M059J (cell line): ENCODE measurements at regions not wholly inside any gene's neighbourhood (a gene's known extent, or its start where the extent isn't known, plus 50 kb on each side); places are given as distances from the start of the nearest gene placed in this dataset.
"Not testable (repeated sequence)": the region's sequence is repeated elsewhere in the genome, so short reads cannot be mapped to it uniquely, and the experiment has no call there.

Experiments
- DNase-seq: peaks from one replicate; pipeline ENCODE4 v3.0.0-alpha.2; 2012; ENCODE audit warnings: low read depth

DNA sequence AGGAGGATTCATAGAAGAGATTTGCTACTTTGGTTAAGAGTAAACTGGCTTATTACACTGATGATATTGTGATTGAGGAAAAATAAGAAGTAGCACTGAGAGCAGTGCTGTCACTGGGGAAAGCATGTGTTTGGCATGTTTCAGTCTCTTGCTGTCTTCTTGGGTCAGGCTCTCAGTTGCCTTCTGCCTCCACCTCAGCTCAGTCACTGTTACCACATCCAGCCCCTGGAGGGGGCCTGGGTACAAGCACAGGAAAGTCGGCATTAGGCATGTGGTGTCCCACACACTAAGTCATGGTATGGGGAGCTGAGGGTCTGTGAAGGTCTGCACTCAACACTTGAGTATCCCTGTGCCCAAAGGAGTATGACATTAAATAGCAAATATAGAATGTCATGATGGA, 958.3 kb upstream of the CDH9 start:
- no peak for DNase-seq

DNA sequence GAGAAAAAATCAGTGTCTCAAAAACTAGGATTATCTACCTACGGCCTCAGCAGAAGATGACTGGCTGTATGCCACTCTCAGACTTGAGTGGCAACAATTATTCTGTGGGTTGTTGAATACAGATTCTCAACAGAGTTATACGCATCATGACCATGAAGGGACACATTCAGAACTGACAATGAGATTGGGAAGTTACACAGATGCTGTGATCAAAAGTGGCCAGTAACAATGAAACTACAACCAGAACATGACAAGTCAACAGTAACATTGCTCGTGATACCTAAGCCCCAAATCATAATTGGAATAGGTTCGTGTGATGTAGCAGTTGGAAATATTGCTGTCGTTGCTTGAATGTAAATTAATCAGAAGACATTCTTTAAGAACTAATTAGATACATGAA, 957.5 kb upstream of the CDH9 start:
- no peak for DNase-seq

DNA sequence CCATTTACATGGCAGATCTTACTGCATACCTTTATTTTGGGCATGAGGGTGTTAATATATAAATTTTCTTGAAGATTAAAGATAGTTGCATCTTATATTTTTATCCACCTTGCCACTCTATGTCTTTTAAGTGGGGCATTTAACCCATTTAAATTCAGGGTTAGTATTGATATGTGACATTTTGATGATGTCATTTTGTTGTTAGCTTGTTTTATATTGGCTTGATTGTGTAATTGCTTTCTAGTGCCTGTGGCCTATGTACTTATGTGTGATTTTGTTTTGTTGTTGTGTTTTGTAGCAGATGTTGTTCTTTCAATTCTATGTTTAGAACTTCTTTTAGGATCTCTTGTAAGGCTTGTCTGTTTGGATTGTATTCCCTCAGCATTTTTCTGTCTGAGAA, 939.9 kb upstream of the CDH9 start:
- DNase-seq = no peak

DNA sequence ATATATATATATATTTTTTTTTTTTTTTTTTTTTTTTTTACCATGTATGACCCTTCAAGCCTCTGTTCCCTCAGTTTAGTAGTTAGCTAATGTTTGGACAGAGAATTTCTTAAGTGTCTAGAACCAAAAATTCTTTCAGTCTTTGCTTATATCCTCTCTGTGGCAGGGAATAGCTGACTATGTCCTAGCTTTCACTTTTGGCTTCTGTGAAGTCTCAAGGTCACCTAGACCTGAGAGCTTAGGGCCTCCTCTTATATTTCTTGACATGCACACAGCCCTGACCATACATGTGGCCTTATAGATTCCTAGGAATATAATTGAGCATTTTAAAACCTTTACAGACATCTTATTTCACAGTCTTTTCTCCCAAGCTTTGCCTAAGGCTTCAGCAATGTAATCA, 930.8 kb upstream of the CDH9 start:
- DNase-seq = peak; percentile 2

DNA sequence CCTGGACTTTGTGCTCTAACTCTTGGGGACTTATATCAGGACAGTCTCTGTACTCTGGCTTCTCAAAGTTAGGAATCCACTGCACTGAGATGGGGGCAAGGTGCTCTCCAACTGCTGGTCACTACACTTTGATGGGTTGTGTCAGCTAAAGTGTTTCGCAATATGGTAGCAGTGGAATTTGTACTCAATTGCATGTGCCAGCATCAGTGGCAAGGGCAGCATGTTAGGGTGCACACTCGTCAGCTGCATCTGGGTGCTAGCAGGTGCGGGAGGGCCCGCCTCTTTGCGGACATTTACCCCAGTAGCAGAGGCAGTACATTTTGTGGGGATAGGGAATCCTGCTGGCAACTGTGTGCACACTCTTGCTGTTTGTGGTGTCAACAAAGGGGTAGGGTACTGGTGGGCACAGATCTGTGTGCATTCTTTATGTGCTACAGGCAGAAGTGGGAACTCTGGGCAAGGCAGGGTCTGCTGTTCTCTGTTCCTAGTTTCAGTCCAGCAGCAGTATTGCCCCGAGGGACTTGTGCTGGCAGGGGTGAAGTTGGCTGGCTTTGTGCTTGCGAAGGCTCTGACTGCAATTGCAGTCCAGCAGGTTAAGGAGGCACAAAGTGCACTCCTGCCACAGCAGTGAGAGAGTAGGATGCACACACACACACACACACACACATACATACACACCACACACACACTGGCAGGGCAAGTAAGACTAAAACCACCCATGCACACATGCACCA, 924.8 kb upstream of the CDH9 start:
- DNase-seq = no peak

DNA sequence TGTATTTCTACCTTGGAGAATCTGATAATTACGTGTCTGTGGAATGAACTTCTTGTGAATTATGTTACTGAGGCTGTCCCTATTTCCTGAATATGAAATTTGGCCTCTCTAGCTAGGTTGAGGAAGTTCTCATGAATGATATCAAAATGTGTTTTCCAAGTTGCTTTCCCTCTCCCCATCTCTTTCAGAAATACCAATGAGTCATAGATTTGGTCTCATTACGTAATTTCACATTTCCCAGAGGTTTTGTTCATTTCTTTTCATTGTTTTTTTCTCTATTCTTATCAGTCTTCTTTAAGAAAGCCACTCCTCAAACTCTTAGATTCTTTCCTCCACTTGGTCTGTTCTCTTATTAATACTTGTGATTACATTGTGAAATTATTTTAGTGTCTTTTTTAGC, 923.8 kb upstream of the CDH9 start:
- DNase-seq = peak; percentile 18

DNA sequence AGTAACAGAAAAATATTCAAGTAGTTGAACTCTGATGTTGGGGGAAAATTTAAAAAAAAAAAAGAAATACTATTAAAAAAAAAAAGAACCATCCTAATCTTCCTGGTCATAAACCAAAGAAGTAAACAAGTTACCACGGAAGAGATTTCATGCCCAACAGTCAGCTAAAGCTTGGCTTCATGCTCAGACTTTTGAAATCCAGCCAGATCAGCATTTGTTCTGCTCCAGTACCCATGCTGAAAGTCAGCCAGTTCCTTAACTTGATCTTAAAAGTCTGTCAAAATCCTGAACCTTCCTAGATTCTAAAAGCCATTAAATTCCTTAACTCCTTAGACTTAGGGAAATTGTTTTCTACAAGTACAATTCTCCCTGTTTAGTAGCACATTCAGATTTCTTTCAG, 908.7 kb upstream of the CDH9 start:
- DNase-seq = peak; percentile 71

DNA sequence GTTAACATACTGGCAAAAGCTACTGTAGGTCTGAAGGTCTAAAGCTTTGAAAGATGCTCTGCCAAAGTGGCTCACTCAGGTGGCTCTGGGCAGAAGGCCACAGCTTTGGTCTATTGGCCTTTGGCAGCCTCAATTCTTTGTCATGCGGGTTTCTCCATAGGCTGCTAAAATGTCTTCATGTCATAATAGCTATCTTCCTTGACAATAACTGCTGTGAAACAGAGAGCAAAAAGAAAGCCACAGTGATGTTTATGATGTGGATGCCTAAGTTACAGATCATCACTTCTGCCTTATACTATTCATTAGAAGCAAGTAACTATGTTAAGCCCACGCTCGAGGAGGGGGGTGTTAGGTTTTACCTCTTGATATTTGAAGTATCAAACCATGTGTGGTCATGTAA, 906.1 kb upstream of the CDH9 start:
- peak; percentile 63 for DNase-seq

DNA sequence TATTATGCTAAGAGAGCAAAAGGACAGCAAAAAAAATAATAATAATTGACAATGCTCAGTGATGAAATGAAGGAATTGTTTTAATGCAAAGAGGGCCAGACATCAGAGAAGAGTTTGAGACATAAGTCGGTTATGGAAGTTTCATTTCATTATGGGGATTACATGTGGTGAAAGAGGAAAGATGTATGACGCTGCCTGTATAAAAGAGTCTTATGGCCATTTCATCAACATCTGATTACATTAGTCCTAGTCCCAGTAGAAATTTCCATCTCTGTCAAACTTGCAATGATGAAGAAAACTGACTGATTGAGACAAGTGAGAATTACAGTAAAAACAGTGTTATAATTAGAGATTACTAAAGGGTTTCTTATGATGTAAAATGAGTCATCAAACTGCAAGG, 900.6 kb upstream of the CDH9 start:
- no peak for DNase-seq

DNA sequence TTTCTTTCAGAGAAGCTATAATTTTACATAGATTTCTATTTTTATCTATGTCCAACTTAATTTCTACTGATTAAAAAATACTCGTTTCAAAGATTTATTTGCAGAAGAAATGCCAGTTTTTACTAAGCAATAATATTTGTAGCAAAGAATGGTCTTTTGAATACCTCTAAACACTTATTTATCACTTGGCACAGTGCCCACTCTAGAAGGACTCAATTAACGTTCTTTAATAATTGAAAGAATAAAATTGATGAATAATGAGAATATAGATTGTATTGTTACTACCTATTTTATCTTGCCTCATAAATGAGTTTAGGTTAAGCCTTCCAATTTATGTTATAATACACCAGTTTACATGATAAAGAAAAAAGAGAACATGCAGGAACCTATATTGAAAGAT, 889.7 kb upstream of the CDH9 start:
- no peak for DNase-seq

DNA sequence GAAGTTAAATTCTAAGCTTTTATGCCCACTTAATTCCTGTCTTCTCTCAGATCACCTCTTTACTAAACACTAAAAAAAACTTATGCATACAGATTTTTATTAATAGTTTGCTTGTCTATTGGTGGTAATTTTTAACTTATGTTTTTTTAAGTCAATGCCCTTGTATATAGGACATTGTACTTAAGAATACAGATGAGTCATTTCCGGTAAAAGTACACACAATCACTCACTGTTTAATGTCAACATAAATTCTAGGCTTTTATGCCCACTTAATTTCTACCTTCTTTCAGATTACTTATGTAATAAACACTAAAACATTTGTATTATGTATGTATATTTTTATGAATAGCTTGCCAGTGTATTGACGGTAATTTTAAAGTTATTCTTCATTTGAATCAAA, 872.8 kb upstream of the CDH9 start:
- DNase-seq = no peak

DNA sequence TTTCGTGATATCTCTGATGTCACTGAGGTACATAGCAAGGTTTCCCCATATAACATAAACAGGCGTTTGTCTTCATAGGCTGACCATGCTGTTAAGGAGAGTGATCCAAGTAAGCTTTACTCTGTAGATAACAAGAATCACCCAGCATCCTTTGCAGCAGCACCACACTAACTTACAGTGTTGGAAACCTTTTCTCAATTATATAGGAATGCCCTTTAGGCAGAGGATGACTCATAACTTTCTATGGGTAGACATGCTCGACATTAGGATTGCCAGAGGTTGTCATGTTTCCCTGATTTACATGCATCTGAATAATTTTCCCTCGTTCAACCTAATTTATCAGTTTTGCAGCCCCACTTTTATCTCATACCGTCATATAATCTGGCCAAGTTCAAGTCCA, 870.0 kb upstream of the CDH9 start:
- no peak for DNase-seq

DNA sequence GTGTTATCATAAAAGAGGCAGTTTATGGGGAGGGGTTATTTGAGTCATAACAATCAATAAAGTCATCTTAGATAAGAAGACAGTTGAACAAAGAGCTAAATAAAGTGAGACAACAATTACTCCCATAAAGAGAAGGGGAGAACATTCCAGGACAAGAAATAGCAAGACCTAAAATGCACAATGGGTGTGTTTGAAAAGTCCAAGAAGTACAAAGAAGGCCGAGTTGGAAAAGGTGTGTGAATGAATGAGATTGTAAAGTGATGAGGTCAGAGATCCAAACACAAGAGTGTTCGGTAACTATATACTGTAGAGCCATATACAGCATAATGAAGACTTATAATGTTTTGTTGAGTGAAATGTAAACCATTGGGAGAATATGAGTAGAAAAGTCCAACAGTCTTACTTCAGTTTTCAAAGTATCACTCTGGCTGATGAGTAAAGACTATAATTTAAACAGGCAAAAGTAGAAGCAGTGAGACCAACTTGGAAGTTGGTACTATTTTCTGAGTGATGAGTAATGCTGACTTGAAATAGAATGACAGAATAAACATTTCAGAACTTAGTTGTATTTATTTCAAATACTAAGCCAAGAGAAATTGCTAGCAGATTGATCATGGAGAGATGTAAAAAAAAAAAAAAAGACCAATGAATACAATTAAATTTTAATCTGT, 868.7 kb upstream of the CDH9 start:
- peak; percentile 30 for DNase-seq

DNA sequence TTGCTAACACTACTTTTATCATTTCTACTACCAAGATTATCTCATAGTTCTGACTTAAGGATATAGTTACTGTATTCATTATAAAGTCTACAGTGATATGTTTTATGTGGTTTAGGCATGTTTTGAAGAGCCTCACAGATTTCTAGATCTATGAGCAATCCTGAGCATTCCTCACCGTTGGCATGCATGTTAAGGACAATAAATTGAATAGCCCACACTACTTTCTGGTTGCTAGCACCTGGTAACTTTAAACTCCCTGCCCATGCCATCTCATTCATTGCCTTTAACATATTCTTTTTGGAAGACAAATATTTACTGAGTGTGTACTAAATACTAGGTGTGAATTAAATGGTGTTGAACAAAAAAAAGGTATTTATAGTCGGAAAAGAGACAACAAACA, 868.1 kb upstream of the CDH9 start:
- DNase-seq = peak; percentile 9

DNA sequence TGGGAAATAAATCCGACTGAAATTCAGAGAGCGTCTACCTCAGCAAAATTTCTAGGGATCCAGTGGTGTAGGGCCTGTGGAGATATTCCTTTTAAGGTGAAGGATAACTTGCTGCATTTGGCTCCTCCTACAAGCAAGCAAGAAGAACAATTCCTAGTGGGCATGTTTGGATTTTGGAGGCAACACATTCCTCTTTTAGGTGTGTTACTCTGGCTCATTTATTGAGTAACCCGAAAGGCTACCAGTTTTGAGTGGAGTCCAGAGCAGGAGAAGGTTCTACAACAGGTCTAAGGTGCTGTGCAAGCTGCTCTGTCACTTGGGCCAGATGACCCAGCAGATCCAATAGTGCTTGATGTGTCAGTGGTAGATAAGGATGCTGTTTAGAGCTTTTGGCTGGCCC, 862.4 kb upstream of the CDH9 start:
- no peak for DNase-seq

DNA sequence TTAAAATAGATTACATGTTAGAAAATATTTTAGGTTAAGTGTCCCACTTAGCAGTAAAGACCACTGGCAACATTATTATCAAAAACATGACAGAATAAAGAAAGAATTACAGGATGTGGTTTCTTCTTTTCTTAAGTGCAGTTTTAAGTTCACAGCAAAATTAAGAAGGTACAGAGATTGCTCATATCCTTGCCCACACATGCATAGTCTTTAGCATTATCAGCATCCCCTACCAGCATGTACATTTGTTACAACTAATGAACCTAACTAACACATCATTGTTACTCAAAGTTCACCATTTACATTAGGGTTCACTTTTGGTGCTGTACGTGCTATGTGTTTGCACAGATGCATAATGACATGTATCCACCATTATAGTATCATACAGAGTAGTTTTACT, 837.7 kb upstream of the CDH9 start:
- peak; percentile 19 for DNase-seq

DNA sequence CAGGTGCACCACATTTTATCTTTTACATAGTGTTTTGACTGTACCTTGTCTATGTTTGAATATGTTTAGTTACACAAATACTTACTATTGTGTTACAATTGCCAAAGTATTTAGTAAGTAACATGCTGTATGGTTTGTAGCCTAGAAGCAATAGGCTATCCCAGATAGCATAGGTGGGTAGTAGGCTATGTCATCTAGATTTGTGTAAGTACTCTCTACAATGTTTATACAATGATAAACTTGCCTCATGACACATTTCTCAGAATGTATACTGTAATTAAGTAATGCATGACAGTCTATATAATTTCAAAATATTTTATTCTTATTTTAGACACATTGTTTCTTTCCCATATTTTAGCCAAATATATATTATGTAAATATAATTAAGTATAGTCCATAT, 836.8 kb upstream of the CDH9 start:
- DNase-seq = no peak

DNA sequence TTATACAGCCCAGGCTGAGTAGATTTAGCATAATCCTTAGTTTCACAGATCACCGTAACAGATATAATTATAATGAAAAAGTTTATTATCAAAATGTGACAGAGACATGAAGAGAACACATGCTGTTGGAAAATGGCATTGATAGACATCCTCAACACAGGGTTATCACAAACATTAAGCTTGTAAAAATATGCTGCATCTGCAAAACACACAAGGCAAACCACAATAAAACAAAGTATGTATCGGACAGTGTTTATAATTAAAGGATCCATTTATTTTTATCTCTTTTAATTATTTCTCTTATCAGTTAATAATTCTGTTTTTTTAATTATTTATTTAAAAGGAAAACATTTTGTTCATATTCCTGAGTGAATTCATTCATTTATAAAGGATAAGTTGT, 829.9 kb upstream of the CDH9 start:
- no peak for DNase-seq

DNA sequence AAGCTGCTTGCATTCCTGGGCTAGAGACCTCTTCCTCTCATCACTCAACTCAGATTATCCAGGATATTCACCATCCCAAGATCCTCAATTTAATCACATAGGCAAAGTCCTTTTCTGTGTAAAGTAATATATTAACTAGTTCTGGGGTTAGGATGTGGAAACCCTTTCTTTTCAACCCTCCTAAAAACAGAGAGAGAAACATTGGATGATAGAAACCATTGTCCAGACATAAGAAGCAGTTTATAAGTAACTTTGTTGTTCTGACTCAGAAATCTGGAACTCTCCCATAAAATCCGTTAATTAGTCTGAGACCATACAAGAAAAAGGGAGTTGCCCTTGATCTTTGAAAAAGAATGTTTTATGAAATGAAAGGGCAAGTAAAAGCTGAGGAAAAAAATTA, 817.1 kb upstream of the CDH9 start:
- peak; percentile 69 for DNase-seq

DNA sequence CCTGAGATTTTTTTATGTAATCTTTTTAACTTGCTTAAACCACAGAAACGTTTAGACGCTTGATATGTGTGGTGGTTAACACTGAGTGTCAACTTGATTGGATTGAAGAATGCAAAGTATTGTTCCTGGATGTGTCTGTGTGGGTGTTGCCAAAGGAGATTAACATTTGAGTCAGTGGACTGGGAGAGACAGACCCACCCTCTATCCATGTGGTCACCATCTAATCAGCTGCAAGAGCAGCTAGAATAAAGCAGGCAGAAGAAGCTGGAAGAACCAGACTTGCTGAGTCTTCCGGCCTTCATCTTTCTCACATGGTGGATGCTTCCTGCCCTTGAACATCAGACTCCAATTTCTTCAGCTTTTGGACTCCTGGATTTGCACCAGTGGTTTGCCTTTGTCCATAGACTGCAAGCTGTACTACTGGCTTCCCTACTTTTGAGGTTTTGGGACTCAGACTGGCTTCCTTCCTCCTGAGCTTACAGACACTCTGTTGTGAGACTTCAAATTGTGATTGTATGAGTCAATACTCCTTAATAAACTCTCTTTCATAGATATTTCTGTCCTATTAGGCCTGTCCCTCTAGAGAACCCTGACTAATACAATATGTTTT, 816.0 kb upstream of the CDH9 start:
- DNase-seq = peak; percentile 57

DNA sequence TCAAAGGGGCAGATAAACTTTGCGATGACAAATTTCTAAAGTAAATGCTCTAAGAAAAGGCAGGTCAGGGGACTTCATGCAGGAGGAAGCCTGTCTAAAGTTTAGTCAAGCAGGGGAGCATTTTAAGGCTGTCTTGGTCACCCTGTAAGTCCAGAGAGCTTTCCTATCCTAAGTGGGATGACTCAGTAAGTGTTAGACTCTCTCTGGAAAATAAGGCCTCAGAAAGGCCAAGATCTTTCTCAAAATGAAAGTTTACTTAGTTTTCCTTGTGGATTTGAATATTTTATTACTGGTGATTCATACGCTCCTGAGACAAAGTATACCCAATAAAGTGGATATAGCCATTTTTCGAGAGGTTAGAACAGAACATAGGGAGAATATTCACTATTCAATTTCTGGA, 806.9 kb upstream of the CDH9 start:
- DNase-seq = peak; percentile 63

DNA sequence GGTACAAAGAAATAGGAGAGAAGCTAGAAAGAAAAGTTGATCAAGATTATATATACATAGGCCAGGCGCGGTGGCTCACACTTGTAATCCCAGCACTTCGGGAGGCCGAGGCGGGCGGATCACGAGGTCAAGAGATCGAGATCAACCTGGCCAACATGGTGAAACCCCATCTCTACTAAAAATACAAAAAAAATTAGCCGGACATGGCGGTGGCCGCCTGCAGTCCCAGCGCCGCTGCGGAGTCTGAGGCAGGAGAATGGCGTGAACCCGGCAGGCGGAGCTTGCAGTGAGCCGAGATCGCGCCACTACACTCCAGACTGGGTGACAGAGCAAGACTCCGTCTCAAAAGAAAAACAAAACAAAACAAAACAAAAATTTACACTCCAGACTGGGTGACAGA, 798.3 kb upstream of the CDH9 start:
- not testable (repeated sequence) for DNase-seq

DNA sequence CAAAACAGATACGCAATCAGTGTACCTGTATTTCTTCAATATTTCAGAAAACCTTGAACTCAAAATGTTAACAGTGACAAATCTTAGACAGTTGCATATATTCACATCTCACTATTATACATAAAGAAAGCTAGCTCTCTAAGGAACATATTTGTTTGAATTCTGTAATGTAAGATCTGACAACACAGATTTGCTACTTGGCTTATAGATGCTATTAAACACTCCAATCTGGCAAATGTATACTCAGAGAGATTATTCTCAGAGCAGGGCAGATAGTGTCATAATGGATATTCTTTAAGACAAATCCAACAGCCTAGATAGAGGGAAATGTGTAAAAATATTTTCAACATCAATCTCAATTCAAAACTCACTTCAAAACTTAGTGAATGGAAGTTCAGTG, 794.5 kb upstream of the CDH9 start:
- DNase-seq = no peak
